ENCODE measurements at regions not wholly inside any gene's neighbourhood (a gene's known extent, or its start where the extent isn't known, plus 50 kb on each side); places are given as distances from the start of the nearest gene placed in this dataset.

GRCh38 chr9:11326231-11326630, 713.4 kb upstream of the PTPRD start:
- TF ChIP-seq SUZ12 (IDR thresholded peaks at IDR 0.05; ENCODE audit: extremely low read depth, insufficient read depth, insufficient read length) (no peak), ZNF274 (IDR thresholded peaks at IDR 0.05; ENCODE audit: low read depth, low read length) (no peak)
